ENCODE measurements at regions not wholly inside any gene's neighbourhood (a gene's known extent, or its start where the extent isn't known, plus 50 kb on each side); places are given as distances from the start of the nearest gene placed in this dataset.

GRCh38 chr4:134955059-134955458, 753.5 kb upstream of the PABPC4L start:
- Histone ChIP-seq H3K9me3 (ENCODE audit: low read depth) (no peaks in the 10 kb centered on the region), H4K20me1 (ENCODE audit: insufficient read depth, poor library complexity, severe bottlenecking) (no peaks in the 10 kb centered on the region), H2AFZ (no peak overlapping the region), H3K27ac (no peak overlapping the region), H3K4me3 (no peak overlapping the region), H3K79me2 (no peaks in the 10 kb centered on the region), H3K4me2 (no peak overlapping the region), H3K9me2 (replicated peaks; ENCODE audit: insufficient read depth) (no peaks in the 10 kb centered on the region), H3K4me1 (ENCODE audit: insufficient read depth) (no peaks in the 10 kb centered on the region), H3K36me3 (replicated peaks; ENCODE audit: insufficient read depth, low read depth) (no peaks in the 10 kb centered on the region), H3K27me3 (no peaks in the 10 kb centered on the region)
- no peak for TF ChIP-seq EZH2phosphoT487 (IDR thresholded peaks at IDR 0.05; ENCODE audit: low read depth, severe bottlenecking, unreplicated experiment)
- TF ChIP-seq, protein P1, sequence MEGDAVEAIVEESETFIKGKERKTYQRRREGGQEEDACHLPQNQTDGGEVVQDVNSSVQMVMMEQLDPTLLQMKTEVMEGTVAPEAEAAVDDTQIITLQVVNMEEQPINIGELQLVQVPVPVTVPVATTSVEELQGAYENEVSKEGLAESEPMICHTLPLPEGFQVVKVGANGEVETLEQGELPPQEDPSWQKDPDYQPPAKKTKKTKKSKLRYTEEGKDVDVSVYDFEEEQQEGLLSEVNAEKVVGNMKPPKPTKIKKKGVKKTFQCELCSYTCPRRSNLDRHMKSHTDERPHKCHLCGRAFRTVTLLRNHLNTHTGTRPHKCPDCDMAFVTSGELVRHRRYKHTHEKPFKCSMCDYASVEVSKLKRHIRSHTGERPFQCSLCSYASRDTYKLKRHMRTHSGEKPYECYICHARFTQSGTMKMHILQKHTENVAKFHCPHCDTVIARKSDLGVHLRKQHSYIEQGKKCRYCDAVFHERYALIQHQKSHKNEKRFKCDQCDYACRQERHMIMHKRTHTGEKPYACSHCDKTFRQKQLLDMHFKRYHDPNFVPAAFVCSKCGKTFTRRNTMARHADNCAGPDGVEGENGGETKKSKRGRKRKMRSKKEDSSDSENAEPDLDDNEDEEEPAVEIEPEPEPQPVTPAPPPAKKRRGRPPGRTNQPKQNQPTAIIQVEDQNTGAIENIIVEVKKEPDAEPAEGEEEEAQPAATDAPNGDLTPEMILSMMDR (IDR thresholded peaks at IDR 0.05; ENCODE audit: poor library complexity) = no peak
- TF ChIP-seq EZH2 (IDR thresholded peaks at IDR 0.05; ENCODE audit: borderline replicate concordance) = no peak
- no peak for DNase-seq (ENCODE audit: low spot score)
- WGBS (ENCODE audit: low lambda C conversion rate, missing lambda C conversion rate) = 89% methylated on average over 1 of the region's 1 CpG

GRCh38 chr4:134952775-134953174, 751.2 kb upstream of the PABPC4L start:
- Histone ChIP-seq H3K36me3 (replicated peaks; ENCODE audit: insufficient read depth, low read depth) (no peaks in the 10 kb centered on the region), H3K9me3 (ENCODE audit: low read depth) (no peaks in the 10 kb centered on the region), H3K4me1 (ENCODE audit: insufficient read depth) (no peaks in the 10 kb centered on the region), H3K4me2 (no peak overlapping the region), H3K4me3 (no peak overlapping the region), H3K9me2 (replicated peaks; ENCODE audit: insufficient read depth) (no peaks in the 10 kb centered on the region), H3K27me3 (no peaks in the 10 kb centered on the region), H3K79me2 (no peaks in the 10 kb centered on the region), H4K20me1 (ENCODE audit: insufficient read depth, poor library complexity, severe bottlenecking) (no peaks in the 10 kb centered on the region), H2AFZ (no peak overlapping the region), H3K27ac (no peak overlapping the region)
- TF ChIP-seq EZH2 (IDR thresholded peaks at IDR 0.05; ENCODE audit: borderline replicate concordance) (no peak), EZH2phosphoT487 (IDR thresholded peaks at IDR 0.05; ENCODE audit: low read depth, severe bottlenecking, unreplicated experiment) (no peak)
- TF ChIP-seq, protein P1 (IDR thresholded peaks at IDR 0.05; ENCODE audit: poor library complexity) = no peak
- DNase-seq (ENCODE audit: low spot score) = no peak
- WGBS (ENCODE audit: low lambda C conversion rate, missing lambda C conversion rate) = 99% methylated on average over 21 of the region's 21 CpGs

- no peaks in the 10 kb centered on the region for H4K20me1 ChIP-seq (ENCODE audit: insufficient read depth, poor library complexity, severe bottlenecking)
- no peaks in the 10 kb centered on the region for H3K79me2 ChIP-seq
- no peak overlapping the region for H3K27ac ChIP-seq
- TF ChIP-seq EZH2 (IDR thresholded peaks at IDR 0.05; ENCODE audit: borderline replicate concordance) (no peak), EZH2phosphoT487 (IDR thresholded peaks at IDR 0.05; ENCODE audit: low read depth, severe bottlenecking, unreplicated experiment) (no peak)
- TF ChIP-seq, protein P1 (IDR thresholded peaks at IDR 0.05; ENCODE audit: poor library complexity) = no peak
- H3K36me3 ChIP-seq (replicated peaks; ENCODE audit: insufficient read depth, low read depth) = no peaks in the 10 kb centered on the region
- H3K27me3 ChIP-seq = no peaks in the 10 kb centered on the region
- H3K4me2 ChIP-seq = no peak overlapping the region
- no peaks in the 10 kb centered on the region for H3K9me2 ChIP-seq (replicated peaks; ENCODE audit: insufficient read depth)
- no peaks in the 10 kb centered on the region for H3K9me3 ChIP-seq (ENCODE audit: low read depth)
- H3K4me1 ChIP-seq (ENCODE audit: insufficient read depth) = no peaks in the 10 kb centered on the region
- DNase-seq (ENCODE audit: low spot score) = no peak
- H2AFZ ChIP-seq = no peak overlapping the region
- H3K4me3 ChIP-seq = no peak overlapping the region
- 97% methylated on average over 13 of the region's 13 CpGs for WGBS (ENCODE audit: low lambda C conversion rate, missing lambda C conversion rate)
Measured at GRCh38 chr4:134952305-134952704, 750.7 kb upstream of the PABPC4L start.

- H2AFZ ChIP-seq = no peak overlapping the region
- H3K9me3 ChIP-seq (ENCODE audit: low read depth) = no peaks in the 10 kb centered on the region
- H3K79me2 ChIP-seq = no peaks in the 10 kb centered on the region
- no peaks in the 10 kb centered on the region for H3K9me2 ChIP-seq (replicated peaks; ENCODE audit: insufficient read depth)
- H3K4me3 ChIP-seq = no peak overlapping the region
- WGBS (ENCODE audit: low lambda C conversion rate, missing lambda C conversion rate) = 94% methylated on average over 22 of the region's 22 CpGs
- TF ChIP-seq EZH2 (IDR thresholded peaks at IDR 0.05; ENCODE audit: borderline replicate concordance) (no peak), EZH2phosphoT487 (IDR thresholded peaks at IDR 0.05; ENCODE audit: low read depth, severe bottlenecking, unreplicated experiment) (no peak)
- TF ChIP-seq, protein P1 (IDR thresholded peaks at IDR 0.05; ENCODE audit: poor library complexity) = no peak
- H3K36me3 ChIP-seq (replicated peaks; ENCODE audit: insufficient read depth, low read depth) = no peaks in the 10 kb centered on the region
- no peak overlapping the region for H3K4me2 ChIP-seq
- no peaks in the 10 kb centered on the region for H3K27me3 ChIP-seq
- no peaks in the 10 kb centered on the region for H4K20me1 ChIP-seq (ENCODE audit: insufficient read depth, poor library complexity, severe bottlenecking)
- no peak overlapping the region for H3K27ac ChIP-seq
- DNase-seq (ENCODE audit: low spot score) = no peak
- no peaks in the 10 kb centered on the region for H3K4me1 ChIP-seq (ENCODE audit: insufficient read depth)
Measured at GRCh38 chr4:134948110-134948642, 746.6 kb upstream of the PABPC4L start.
